ENCODE measurements at regions not wholly inside any gene's neighbourhood (a gene's known extent, or its start where the extent isn't known, plus 50 kb on each side); places are given as distances from the start of the nearest gene placed in this dataset.

DNA sequence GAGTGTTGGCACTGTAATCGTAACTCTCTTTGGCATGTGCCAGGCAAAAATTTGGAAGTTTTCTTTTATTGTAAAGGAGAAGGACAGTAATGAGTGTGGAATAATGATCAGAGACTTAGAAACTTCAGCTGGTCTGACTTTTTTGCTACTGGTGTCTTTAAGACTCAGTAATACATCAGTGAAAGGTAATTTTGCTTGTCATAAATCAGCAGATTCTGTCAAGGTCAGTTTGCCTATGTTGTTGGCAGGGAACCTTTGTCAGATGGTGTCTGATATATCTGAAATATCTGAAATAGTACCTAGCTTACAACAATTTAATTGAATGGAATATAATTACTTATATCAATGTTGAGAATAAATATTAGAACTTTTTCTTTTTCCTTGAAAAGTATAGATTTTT is 516.9 kb downstream of the LRFN5 start:
- Histone ChIP-seq H3K9me3 (replicated peaks; ENCODE audit: low read length) (no peaks in the 10 kb centered on the region), H3K9ac (ENCODE audit: low read depth, low read length) (no peak overlapping the region), H3K4me2 (ENCODE audit: low read length) (no peak overlapping the region), H3K4me3 (ENCODE audit: low read length) (no peak overlapping the region), H3K36me3 (ENCODE audit: insufficient read depth, low read length) (no peaks in the 10 kb centered on the region), H3K4me1 (ENCODE audit: control insufficient read depth, insufficient read depth, low read length) (no peaks in the 10 kb centered on the region), H3K27me3 (ENCODE audit: control insufficient read depth, insufficient read depth, low read length) (no peaks in the 10 kb centered on the region)

DNA sequence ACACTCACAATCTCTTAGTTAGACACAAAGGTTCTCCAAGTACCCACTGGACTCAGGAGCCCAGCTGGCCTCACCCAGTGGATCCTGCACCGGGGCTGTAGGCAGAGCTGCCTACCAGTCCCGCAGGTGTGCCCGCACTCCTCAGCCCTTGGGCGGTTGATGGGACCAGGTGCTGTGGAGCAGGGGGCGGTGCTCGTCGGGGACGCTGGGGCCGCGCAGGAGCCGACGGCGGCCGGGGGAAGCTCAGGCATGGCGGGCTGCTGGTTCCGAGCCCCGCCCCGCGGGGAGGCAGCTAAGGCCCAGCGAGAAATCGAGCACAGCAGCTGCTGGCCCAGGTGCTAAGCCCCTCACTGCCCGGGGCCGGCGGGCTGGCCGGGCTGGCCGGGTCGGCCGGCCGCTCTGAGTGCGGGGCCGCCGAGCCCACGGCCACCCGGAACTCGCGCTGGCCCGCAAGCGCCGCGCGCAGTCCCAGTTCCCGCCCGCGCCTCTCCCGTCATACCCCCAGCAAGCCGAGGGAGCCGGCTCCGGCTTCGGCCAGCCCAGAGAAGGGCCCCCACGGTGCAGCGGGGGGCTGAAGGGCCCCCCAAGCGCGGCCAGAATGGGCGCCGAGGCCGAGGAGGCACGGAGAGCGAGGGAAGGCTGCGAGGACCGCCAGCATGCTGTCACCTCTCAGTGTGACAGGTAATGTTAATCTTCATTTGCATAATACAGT is 506.8 kb downstream of the LRFN5 start:
- H3K4me2 ChIP-seq (ENCODE audit: low read length) = no peak overlapping the region
- peaks cover 3% of the 10 kb centered on the region for H3K9me3 ChIP-seq (replicated peaks; ENCODE audit: low read length)
- no peak overlapping the region for H3K4me3 ChIP-seq (ENCODE audit: low read length)
- H3K36me3 ChIP-seq (ENCODE audit: insufficient read depth, low read length) = no peaks in the 10 kb centered on the region
- H3K27me3 ChIP-seq (ENCODE audit: control insufficient read depth, insufficient read depth, low read length) = no peaks in the 10 kb centered on the region
- no peak overlapping the region for H3K9ac ChIP-seq (ENCODE audit: low read depth, low read length)
- H3K4me1 ChIP-seq (ENCODE audit: control insufficient read depth, insufficient read depth, low read length) = no peaks in the 10 kb centered on the region

DNA sequence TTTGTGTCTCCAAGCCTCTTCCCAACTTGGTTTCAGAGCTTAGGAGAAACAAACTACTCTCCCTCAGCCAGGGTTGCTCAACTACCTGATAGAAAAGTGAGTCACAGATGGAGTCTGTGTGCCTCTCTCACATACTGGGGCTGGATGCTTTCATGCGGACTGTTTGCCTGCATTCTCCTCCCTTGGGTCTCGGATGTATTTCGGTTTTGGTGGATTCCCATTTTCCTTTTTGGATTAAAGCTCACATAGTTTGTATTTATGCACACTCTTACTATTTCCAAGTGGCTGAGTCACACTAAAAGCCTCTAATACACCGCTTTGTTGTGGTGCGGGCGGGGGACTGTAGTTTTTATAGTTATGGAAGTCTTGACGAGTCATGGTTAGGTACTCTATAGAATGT is 505.4 kb downstream of the LRFN5 start:
- Histone ChIP-seq H3K9me3 (replicated peaks; ENCODE audit: low read length) (peaks cover 3% of the 10 kb centered on the region), H3K27me3 (ENCODE audit: control insufficient read depth, insufficient read depth, low read length) (peaks cover 3% of the 10 kb centered on the region), H3K4me3 (ENCODE audit: low read length) (no peak overlapping the region), H3K4me2 (ENCODE audit: low read length) (no peak overlapping the region), H3K9ac (ENCODE audit: low read depth, low read length) (no peak overlapping the region), H3K36me3 (ENCODE audit: insufficient read depth, low read length) (no peaks in the 10 kb centered on the region), H3K4me1 (ENCODE audit: control insufficient read depth, insufficient read depth, low read length) (no peaks in the 10 kb centered on the region)

DNA sequence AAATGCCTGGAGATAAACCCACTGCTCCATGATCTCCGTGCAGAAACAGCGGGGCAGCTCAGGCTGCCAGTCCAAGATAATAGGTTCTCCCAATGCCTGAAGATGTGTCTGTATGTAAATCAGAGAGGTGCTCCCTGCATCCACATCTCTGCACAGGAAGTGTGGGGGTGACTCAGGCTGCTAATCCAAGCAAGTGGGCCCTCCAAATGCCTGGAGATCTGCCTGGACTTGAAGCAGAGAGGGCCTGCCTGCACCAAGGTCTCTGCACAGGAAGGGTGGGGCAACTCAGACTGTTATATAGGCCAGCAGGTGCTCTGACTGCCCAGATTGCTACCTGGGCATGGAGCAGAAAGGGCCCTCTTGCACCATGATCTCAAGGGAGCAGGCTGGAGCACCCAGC is 504.7 kb downstream of the LRFN5 start:
- Histone ChIP-seq H3K4me3 (ENCODE audit: low read length) (no peak overlapping the region), H3K4me1 (ENCODE audit: control insufficient read depth, insufficient read depth, low read length) (no peaks in the 10 kb centered on the region), H3K9me3 (replicated peaks; ENCODE audit: low read length) (peaks cover 3% of the 10 kb centered on the region), H3K27me3 (ENCODE audit: control insufficient read depth, insufficient read depth, low read length) (peaks cover 3% of the 10 kb centered on the region), H3K4me2 (ENCODE audit: low read length) (no peak overlapping the region), H3K36me3 (ENCODE audit: insufficient read depth, low read length) (no peaks in the 10 kb centered on the region), H3K9ac (ENCODE audit: low read depth, low read length) (no peak overlapping the region)

DNA sequence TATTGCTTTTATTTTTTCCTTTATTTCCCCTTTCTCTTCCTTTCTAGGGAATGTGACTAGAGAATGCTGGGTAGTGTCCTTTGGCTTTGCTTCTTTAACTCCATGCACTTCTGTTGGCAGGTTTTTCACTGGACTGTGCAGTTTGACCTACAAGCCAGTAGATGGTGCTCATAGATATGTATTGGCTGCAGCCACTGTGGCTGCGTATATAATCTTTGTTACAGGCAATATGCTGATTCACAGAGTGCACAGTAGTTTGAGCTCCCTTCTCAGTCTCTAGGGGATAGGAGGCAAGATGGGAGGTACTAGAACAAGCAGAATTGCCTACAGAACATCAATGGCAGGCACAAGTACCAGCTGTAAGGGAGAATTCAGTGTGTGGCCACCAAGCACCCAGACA is 503.5 kb downstream of the LRFN5 start:
- Histone ChIP-seq H3K9ac (ENCODE audit: low read depth, low read length) (no peak overlapping the region), H3K4me2 (ENCODE audit: low read length) (no peak overlapping the region), H3K9me3 (replicated peaks; ENCODE audit: low read length) (peaks cover 3% of the 10 kb centered on the region), H3K4me1 (ENCODE audit: control insufficient read depth, insufficient read depth, low read length) (no peaks in the 10 kb centered on the region), H3K4me3 (ENCODE audit: low read length) (no peak overlapping the region), H3K36me3 (ENCODE audit: insufficient read depth, low read length) (no peaks in the 10 kb centered on the region), H3K27me3 (ENCODE audit: control insufficient read depth, insufficient read depth, low read length) (peaks cover 3% of the 10 kb centered on the region)

DNA sequence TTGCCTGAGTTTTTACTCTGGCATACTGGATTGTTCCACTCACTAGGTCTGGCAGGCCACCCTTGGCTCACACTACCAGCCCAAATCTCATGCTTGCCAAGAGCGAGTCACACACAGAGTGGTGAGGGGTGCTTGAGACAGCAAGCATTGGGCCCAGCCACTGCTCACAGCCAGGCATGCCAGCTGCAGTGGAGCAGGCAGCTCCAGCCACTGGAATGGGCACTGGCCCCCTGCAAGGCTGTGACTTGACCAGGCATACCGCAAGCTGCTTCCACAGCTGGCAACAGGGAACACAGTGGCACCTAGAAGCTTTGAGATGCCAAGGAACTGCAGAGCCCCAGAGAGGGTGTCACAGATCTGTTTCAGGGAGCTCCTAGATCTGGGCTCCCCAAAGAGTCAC is 488.5 kb downstream of the LRFN5 start:
- Histone ChIP-seq H3K36me3 (ENCODE audit: insufficient read depth, low read length) (no peaks in the 10 kb centered on the region), H3K4me3 (ENCODE audit: low read length) (no peak overlapping the region), H3K4me1 (ENCODE audit: control insufficient read depth, insufficient read depth, low read length) (no peaks in the 10 kb centered on the region), H3K9me3 (replicated peaks; ENCODE audit: low read length) (no peaks in the 10 kb centered on the region), H3K9ac (ENCODE audit: low read depth, low read length) (no peak overlapping the region), H3K4me2 (ENCODE audit: low read length) (no peak overlapping the region), H3K27me3 (ENCODE audit: control insufficient read depth, insufficient read depth, low read length) (no peaks in the 10 kb centered on the region)

DNA sequence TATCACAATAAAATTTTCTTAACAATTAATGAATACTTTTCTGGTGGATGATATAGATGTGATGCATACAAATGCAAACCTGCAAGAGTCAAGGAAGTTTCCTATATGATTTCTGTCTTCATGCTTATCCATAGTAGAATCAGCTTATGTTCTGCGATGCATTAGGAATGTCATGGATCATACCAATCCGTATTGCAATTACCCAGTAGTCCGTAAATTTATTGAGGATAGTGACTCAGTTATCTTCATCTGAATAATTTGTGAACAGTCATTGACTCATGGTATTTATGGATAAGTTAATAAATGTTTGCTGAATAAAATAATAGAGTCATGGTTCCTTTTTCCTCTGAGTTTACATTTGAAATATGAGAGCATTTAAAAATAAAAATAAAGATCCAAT is 483.4 kb downstream of the LRFN5 start:
- Histone ChIP-seq H3K4me3 (ENCODE audit: low read length) (no peak overlapping the region), H3K36me3 (ENCODE audit: insufficient read depth, low read length) (no peaks in the 10 kb centered on the region), H3K9me3 (replicated peaks; ENCODE audit: low read length) (no peaks in the 10 kb centered on the region), H3K4me2 (ENCODE audit: low read length) (no peak overlapping the region), H3K9ac (ENCODE audit: low read depth, low read length) (no peak overlapping the region), H3K4me1 (ENCODE audit: control insufficient read depth, insufficient read depth, low read length) (no peaks in the 10 kb centered on the region), H3K27me3 (ENCODE audit: control insufficient read depth, insufficient read depth, low read length) (no peaks in the 10 kb centered on the region)

DNA sequence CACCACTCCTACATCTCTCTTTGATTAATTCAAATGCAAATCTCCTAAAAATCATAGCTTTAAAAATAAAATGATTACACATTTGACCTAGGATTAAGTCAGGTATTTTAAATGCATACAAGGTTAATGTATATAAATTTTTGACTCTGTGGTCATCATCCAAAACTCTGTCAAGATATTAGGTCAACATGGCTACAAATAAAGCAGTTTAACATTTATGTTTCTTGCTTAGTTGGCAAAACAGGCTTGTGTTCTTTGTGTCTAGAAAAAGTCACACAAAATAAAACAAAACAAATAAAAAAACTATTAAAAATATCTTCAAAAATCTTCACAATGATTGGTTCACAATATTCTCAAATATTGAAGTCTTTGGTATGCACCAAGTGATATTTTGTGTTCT is 473.2 kb downstream of the LRFN5 start:
- no peak overlapping the region for H3K9ac ChIP-seq (ENCODE audit: low read depth, low read length)
- H3K27me3 ChIP-seq (ENCODE audit: control insufficient read depth, insufficient read depth, low read length) = no peaks in the 10 kb centered on the region
- H3K4me1 ChIP-seq (ENCODE audit: control insufficient read depth, insufficient read depth, low read length) = no peaks in the 10 kb centered on the region
- H3K36me3 ChIP-seq (ENCODE audit: insufficient read depth, low read length) = no peaks in the 10 kb centered on the region
- no peak overlapping the region for H3K4me2 ChIP-seq (ENCODE audit: low read length)
- no peak overlapping the region for H3K4me3 ChIP-seq (ENCODE audit: low read length)
- H3K9me3 ChIP-seq (replicated peaks; ENCODE audit: low read length) = no peaks in the 10 kb centered on the region

DNA sequence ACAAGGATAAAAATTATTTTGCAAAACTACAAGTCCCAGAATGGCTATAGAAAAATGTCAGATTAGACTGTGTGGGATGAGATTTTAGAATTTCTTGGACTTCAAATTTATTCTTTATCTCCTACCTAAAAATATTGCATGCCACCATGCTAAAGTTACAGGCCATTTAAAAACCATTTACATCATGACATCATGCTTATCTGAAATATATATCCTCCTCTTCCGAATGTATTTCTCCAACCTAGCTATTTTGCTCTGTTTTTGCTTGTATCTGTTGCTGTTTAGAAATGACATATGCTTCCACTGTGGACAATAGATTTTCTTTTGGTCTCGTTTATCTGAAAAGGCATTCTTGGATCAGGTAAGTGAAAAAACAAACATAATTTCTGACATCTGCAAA is 471.7 kb downstream of the LRFN5 start:
- H3K9ac ChIP-seq (ENCODE audit: low read depth, low read length) = no peak overlapping the region
- H3K4me1 ChIP-seq (ENCODE audit: control insufficient read depth, insufficient read depth, low read length) = no peaks in the 10 kb centered on the region
- no peak overlapping the region for H3K4me2 ChIP-seq (ENCODE audit: low read length)
- H3K36me3 ChIP-seq (ENCODE audit: insufficient read depth, low read length) = no peaks in the 10 kb centered on the region
- H3K27me3 ChIP-seq (ENCODE audit: control insufficient read depth, insufficient read depth, low read length) = no peaks in the 10 kb centered on the region
- H3K4me3 ChIP-seq (ENCODE audit: low read length) = no peak overlapping the region
- H3K9me3 ChIP-seq (replicated peaks; ENCODE audit: low read length) = no peaks in the 10 kb centered on the region

DNA sequence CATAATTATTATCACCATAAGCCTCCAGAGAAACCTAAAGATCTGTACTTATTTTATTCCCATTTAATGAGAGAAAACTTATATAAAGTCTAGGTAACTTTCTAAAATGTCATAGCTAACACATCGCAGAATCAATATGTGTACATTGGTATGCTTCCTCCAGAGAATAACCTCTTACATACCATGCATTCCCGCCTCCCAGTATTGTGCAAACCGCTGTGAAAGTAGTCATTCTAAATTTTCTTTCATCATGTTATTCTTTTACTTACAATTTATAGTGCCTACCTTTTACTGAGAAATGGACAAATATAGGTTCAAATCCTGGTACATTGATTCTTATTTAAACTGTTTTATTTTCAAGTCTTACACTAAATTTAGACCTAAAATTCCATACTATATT is 463.4 kb downstream of the LRFN5 start:
- Histone ChIP-seq H3K27me3 (ENCODE audit: control insufficient read depth, insufficient read depth, low read length) (no peaks in the 10 kb centered on the region), H3K4me3 (ENCODE audit: low read length) (no peak overlapping the region)

DNA sequence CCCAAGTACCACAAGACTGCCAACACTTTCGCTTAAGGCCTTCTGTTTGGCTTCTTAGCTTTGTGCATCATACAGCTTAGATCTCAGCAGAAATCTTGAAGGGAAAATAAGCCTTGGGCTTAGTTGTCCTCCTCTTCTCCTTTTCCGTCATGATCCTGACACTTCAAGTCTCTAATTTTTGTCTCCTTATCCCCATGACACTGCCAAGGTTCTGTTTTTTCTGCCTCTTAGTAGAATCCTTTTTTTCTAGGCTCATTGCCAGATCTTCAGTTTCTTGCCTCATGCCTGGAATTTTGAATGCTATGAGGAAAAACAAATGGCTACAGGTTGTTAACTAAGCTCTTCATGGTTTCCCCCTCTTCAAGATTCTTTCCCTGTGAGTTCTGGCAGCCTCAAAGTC is 450.4 kb downstream of the LRFN5 start:
- no peaks in the 10 kb centered on the region for H3K4me1 ChIP-seq (ENCODE audit: control insufficient read depth, insufficient read depth, low read length)
- no peaks in the 10 kb centered on the region for H3K27me3 ChIP-seq (ENCODE audit: control insufficient read depth, insufficient read depth, low read length)
- no peak overlapping the region for H3K4me3 ChIP-seq (ENCODE audit: low read length)
- H3K36me3 ChIP-seq (ENCODE audit: insufficient read depth, low read length) = no peaks in the 10 kb centered on the region
- no peaks in the 10 kb centered on the region for H3K9me3 ChIP-seq (replicated peaks; ENCODE audit: low read length)
- no peak overlapping the region for H3K9ac ChIP-seq (ENCODE audit: low read depth, low read length)
- H3K4me2 ChIP-seq (ENCODE audit: low read length) = no peak overlapping the region

More for the DNA sequence above, 463.4 kb downstream of the LRFN5 start:
- no peaks in the 10 kb centered on the region for H3K4me1 ChIP-seq (ENCODE audit: control insufficient read depth, insufficient read depth, low read length)
- no peaks in the 10 kb centered on the region for H3K36me3 ChIP-seq (ENCODE audit: insufficient read depth, low read length)
- no peaks in the 10 kb centered on the region for H3K9me3 ChIP-seq (replicated peaks; ENCODE audit: low read length)
- H3K4me2 ChIP-seq (ENCODE audit: low read length) = no peak overlapping the region
- no peak overlapping the region for H3K9ac ChIP-seq (ENCODE audit: low read depth, low read length)

DNA sequence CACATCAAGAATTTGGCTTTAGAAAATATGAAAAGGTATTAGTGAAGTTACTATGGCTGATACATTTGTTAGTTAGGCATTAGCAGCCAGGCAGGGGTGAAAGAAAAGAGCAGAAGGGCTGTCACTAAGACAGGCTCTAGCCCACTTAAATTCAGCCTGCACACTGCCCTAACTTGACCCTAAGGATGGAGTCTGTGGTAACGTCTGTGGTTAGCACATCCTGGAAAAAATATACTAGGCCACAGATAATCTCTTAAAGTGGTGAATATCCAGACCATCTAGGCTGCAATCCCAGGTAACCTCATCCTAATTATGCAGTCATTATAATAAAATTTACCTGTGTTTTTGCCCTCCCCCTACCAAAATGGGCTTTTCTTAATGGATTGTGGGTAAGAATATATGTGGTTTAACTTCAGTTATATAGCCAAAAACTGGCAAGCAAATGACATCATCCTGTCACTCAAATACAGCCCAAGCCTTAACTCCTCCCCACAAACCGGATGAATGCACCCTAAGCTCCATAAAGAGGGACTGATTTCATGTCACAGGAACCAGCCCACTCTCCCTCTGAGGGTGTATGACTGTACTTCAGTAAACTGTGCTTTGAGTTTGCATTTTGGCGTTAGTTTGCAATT is 440.9 kb downstream of the LRFN5 start:
- Histone ChIP-seq H3K27me3 (ENCODE audit: control insufficient read depth, insufficient read depth, low read length) (no peaks in the 10 kb centered on the region), H3K9ac (ENCODE audit: low read depth, low read length) (no peak overlapping the region), H3K4me3 (ENCODE audit: low read length) (no peak overlapping the region), H3K9me3 (replicated peaks; ENCODE audit: low read length) (no peaks in the 10 kb centered on the region), H3K4me2 (ENCODE audit: low read length) (no peak overlapping the region), H3K36me3 (ENCODE audit: insufficient read depth, low read length) (no peaks in the 10 kb centered on the region), H3K4me1 (ENCODE audit: control insufficient read depth, insufficient read depth, low read length) (no peaks in the 10 kb centered on the region)
